GM13977 (cell line): ENCODE measurements at regions not wholly inside any gene's neighbourhood (a gene's known extent, or its start where the extent isn't known, plus 50 kb on each side); places are given as distances from the start of the nearest gene placed in this dataset.
"Not testable (repeated sequence)": the region's sequence is repeated elsewhere in the genome, so short reads cannot be mapped to it uniquely, and the experiment has no call there.

Experiments
- DNase-seq: peaks from one replicate; pipeline ENCODE4 v3.0.0; 2012; ENCODE audit warnings: low spot score
- CTCF ChIP-seq: IDR thresholded peaks from 2 replicates; pipeline ENCODE4 v1.5.1; 2012; ENCODE audit warnings: mild to moderate bottlenecking, control low read depth; ENCODE audit not compliant: insufficient read depth; ENCODE audit errors: extremely low read depth, missing control alignments
- in situ Hi-C: fragments of 300-500 bp; cut with MboI; formaldehyde crosslinking; loops from one replicate; pipeline ENCODE4 v1.12.0; 2022; ENCODE audit warnings: low sequenced_read_pairs, low pct_unique_long_range_greater_than_20kb, mixed read lengths, inconsistent platforms; ENCODE audit not compliant: unreplicated experiment

GRCh38 chr2:138879931-138880330, 99.7 kb upstream of the NXPH2 start:
- TF ChIP-seq CTCF = no peak
- no peak for DNase-seq
- in situ Hi-C loops = no loop called here

- in situ Hi-C loops = no loop called here
- DNase-seq = no peak
- TF ChIP-seq CTCF = no peak
Observed at GRCh38 chr2:138877421-138877820, 97.2 kb upstream of the NXPH2 start.

- no peak for DNase-seq
- TF ChIP-seq CTCF = no peak
- in situ Hi-C loops = no loop called here
Observed at GRCh38 chr2:138874251-138874650, 94.1 kb upstream of the NXPH2 start.

GRCh38 chr2:138872116-138872515, 91.9 kb upstream of the NXPH2 start:
- in situ Hi-C loops, DNase-seq: not testable (repeated sequence)

GRCh38 chr2:138871312-138871711, 91.1 kb upstream of the NXPH2 start:
- in situ Hi-C loops = no loop called here
- no peak for DNase-seq
- TF ChIP-seq CTCF = no peak

GRCh38 chr2:138867341-138867740, 87.2 kb upstream of the NXPH2 start:
- no peak for TF ChIP-seq CTCF
- DNase-seq = no peak
- in situ Hi-C loops = no loop called here

GRCh38 chr2:138866797-138867196, 86.6 kb upstream of the NXPH2 start:
- no peak for DNase-seq
- TF ChIP-seq CTCF = no peak
- in situ Hi-C loops = no loop called here

GRCh38 chr2:138853761-138854160, 73.6 kb upstream of the NXPH2 start:
- in situ Hi-C loops = no loop called here
- DNase-seq = no peak
- TF ChIP-seq CTCF = no peak
